ENCODE measurements at regions not wholly inside any gene's neighbourhood (a gene's known extent, or its start where the extent isn't known, plus 50 kb on each side); places are given as distances from the start of the nearest gene placed in this dataset.

DNA sequence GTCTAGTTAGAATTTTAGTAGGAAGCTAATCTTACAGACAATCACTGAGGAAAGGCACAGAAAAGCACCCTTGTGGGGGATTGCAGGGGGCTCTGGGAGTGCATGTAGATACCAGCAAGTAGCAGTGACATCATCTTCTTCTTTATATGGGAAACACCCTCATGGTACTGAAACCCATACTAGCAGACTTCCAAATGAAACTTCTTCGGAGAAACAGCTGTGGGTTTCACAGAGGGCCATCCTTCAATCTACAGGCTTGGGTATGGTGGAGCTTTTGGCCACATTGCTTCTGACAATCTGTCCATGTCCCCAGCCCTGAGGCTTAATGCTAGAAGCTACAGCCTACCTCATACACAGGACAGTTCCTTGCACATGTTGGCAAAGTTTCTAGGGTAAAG, 165.2 kb upstream of the NFIB start:
- TF ChIP-seq POLR2AphosphoS5 (IDR thresholded peaks at IDR 0.05) = no peak
- TF ChIP-seq, protein P1, sequence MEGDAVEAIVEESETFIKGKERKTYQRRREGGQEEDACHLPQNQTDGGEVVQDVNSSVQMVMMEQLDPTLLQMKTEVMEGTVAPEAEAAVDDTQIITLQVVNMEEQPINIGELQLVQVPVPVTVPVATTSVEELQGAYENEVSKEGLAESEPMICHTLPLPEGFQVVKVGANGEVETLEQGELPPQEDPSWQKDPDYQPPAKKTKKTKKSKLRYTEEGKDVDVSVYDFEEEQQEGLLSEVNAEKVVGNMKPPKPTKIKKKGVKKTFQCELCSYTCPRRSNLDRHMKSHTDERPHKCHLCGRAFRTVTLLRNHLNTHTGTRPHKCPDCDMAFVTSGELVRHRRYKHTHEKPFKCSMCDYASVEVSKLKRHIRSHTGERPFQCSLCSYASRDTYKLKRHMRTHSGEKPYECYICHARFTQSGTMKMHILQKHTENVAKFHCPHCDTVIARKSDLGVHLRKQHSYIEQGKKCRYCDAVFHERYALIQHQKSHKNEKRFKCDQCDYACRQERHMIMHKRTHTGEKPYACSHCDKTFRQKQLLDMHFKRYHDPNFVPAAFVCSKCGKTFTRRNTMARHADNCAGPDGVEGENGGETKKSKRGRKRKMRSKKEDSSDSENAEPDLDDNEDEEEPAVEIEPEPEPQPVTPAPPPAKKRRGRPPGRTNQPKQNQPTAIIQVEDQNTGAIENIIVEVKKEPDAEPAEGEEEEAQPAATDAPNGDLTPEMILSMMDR (IDR thresholded peaks at IDR 0.05 in 8 of 11, conservative IDR thresholded peaks at IDR 0.05 in 3 of 11) = no peak
